ENCODE measurements at regions not wholly inside any gene's neighbourhood (a gene's known extent, or its start where the extent isn't known, plus 50 kb on each side); places are given as distances from the start of the nearest gene placed in this dataset.

DNA sequence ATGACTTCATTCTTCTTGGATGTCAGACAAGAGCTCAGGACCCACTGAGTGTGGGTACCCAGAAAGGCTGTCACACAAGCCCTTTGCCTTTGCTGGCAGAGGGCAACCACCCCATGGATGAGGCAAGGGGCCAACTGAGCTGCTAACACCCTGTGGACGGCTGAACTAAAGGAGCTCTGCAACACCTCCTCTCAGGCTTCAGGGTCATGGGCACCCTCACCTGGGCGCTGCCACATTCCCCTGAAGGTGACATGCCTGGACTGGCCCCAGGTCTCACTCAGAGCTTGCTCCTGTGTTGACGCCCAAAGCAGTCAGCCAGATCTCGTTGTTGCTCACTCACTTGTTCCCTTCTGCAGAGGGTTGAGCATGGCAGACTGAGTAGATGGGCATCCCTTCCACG is 336.8 kb upstream of the TMEM132C start:
- ChIA-PET CTCF (no interaction called here), POLR2A (no interaction called here)
- DNase-seq (ENCODE audit: low spot score), result no peak
- Mint-ChIP-seq H3K36me3 (peaks cover 59% of the 10 kb centered on the region), H3K9me3 (peaks cover 78% of the 10 kb centered on the region), H3K4me3 (no peak overlapping the region), H3K27me3 (ENCODE audit: low read depth) (peaks cover 4% of the 10 kb centered on the region; the same call in 1 of the 2 replicates), H3K4me1 (no peaks in the 10 kb centered on the region), H3K27ac (no peak overlapping the region)
- no peak for TF ChIP-seq ZNF219 (CRISPR knock-in tag; IDR thresholded peaks at IDR 0.05; ENCODE audit: borderline replicate concordance)
- no peak for TF ChIP-seq CREM (CRISPR knock-in tag; IDR thresholded peaks at IDR 0.05)
- TF ChIP-seq ESRRA (CRISPR knock-in tag; IDR thresholded peaks at IDR 0.05; ENCODE audit: borderline replicate concordance), result no peak
- no peak for TF ChIP-seq ATF6 (CRISPR knock-in tag; IDR thresholded peaks at IDR 0.05)
- TF ChIP-seq ZNF317 (CRISPR knock-in tag; IDR thresholded peaks at IDR 0.05; ENCODE audit: borderline replicate concordance, low read depth), result no peak
- no peak for TF ChIP-seq KAT7 (CRISPR knock-in tag; IDR thresholded peaks at IDR 0.05; ENCODE audit: borderline replicate concordance)
- no peak for TF ChIP-seq ZNF281 (CRISPR knock-in tag; IDR thresholded peaks at IDR 0.05)
- no peak for ATAC-seq

DNA sequence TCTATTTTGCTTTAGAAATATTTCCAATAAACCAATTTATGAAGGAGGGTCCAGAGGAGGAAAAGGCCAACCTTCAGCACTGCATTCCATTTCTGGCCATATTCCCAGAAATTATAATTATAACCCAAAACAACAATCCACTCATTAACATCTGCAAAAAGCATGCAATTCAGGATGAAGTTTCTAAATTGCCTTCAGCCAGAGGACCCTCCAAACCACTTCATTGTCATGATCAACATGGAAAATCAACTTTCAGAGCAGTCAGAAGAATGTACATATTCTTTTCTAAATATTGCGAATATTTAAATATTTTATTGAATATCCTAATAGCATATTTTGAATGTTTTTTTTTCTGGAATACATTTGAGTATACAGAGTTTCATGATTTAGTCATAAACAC is 332.6 kb upstream of the TMEM132C start:
- POLR2A ChIA-PET, result no interaction called here
- Mint-ChIP-seq H3K27me3 (ENCODE audit: low read depth) (peaks cover 8% of the 10 kb centered on the region; the same call in 1 of the 2 replicates), H3K36me3 (peaks cover 64% of the 10 kb centered on the region), H3K9me3 (peaks cover 71% of the 10 kb centered on the region), H3K27ac (no peak overlapping the region), H3K4me3 (no peak overlapping the region), H3K4me1 (no peaks in the 10 kb centered on the region)
- CTCF ChIA-PET, result no interaction called here
- DNase-seq (ENCODE audit: low spot score) (no peak), ATAC-seq (no peak)
- TF ChIP-seq RORB (CRISPR knock-in tag; IDR thresholded peaks at IDR 0.05), result no peak
- no peak for TF ChIP-seq ZBTB43 (CRISPR knock-in tag; IDR thresholded peaks at IDR 0.05)
- TF ChIP-seq AFF4 (CRISPR knock-in tag; IDR thresholded peaks at IDR 0.05; ENCODE audit: borderline replicate concordance), result no peak
- no peak for TF ChIP-seq E2F1 (CRISPR knock-in tag; IDR thresholded peaks at IDR 0.05)
- TF ChIP-seq IRF1 (CRISPR knock-in tag; IDR thresholded peaks at IDR 0.05), result no peak
